T1000 (cell line): ENCODE measurements at regions not wholly inside any gene's neighbourhood (a gene's known extent, or its start where the extent isn't known, plus 50 kb on each side); places are given as distances from the start of the nearest gene placed in this dataset.
A peak's percentile ranks its signal among the peaks of the same experiment; 100 is the strongest.
"Not testable (repeated sequence)": the region's sequence is repeated elsewhere in the genome, so short reads cannot be mapped to it uniquely, and the experiment has no call there.

ENCODE experiments used
- DNase-seq: peaks from one replicate; lab custom pipeline; 2025; ENCODE audit warnings: mixed read lengths; lab: John Stamatoyannopoulos, UW

DNA sequence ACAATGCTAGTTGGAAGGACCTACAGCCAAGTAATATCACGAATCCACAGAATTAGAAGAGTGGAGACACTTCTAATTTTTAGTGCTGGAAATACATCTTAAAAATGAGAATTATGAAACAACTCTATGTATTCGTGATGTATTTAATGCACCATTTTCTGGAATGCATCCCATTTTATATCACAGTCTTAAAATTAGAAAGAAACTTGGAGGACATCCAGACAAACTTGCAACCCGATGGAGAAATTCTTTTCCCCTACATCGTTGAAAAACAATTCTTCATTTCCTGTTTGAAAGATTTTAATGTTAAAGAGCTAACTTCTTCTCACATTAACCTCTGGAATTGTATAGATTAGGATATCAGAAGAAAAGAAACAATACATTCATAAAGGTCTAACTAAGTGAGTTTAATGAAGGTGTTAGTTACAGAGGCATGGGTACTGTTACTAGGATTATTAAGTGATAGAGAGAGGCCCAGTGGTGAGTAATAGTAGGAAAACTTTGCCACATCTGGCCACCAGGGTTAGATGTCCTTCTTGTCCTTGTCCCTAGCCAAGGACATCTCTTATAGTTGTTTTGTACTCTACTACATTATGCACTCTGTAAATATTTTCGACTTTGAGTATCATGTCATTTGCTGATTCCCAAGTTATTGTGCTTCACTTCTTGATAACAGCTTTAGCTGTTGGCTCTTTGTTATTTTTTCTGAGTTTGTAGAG is 502.4 kb upstream of the PTCHD4 start:
- DNase-seq = no peak

DNA sequence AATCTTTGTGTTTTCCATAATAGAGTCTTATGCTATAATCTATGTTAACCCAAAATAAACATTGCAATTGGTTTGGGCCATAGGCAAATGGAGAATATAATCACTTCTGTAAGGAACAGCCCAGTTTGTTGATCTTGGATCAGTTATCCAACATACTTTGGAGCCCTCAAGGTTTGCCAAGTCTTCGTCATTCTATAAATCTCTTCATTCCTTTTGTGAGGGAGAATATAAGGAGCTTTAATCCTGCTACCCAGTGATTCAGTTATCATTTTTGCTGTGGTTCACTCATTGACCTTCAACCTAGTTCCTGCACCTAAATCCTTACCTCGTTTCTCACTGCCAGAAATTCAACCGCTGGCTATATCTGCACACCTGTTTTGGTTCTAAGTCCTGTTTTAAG is 500.3 kb upstream of the PTCHD4 start:
- no peak for DNase-seq

DNA sequence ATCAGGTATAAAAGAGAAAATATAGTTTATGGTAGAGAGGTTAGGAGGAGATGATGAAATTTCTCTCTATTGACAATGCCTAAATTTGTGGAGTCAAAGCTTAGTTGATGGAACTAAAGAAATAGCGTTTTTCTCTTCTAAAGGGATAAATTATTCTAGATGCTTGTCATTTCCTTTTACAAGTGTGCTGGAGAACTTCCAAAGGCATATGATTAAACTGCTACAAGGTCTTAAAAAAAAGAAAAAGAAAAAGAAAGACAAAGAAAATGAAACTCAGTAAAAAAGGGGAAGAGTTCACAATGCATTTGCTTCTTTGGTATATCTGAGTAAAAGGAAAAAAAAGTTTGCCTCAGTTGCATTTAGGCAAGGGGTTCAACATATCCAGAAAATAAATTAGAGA is 499.8 kb upstream of the PTCHD4 start:
- no peak for DNase-seq

DNA sequence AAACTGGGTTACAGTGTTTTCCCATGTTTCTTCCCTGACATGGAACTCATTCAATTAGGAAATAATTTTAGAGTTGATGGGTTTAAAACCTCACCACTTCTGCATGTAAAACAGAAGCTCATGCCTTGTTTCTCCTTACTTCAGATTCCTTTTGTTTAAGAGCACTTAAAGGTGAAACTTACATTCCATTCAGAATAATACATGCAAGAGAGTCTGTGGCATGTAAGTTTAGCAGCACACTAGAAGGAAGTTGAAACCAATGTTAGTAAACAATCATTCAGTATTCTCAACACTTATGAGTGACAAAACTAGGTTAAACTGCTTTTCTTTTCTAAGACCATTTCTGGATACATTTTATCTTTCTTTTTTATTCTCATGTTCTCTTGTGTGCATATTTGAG is 495.6 kb upstream of the PTCHD4 start:
- DNase-seq = no peak

DNA sequence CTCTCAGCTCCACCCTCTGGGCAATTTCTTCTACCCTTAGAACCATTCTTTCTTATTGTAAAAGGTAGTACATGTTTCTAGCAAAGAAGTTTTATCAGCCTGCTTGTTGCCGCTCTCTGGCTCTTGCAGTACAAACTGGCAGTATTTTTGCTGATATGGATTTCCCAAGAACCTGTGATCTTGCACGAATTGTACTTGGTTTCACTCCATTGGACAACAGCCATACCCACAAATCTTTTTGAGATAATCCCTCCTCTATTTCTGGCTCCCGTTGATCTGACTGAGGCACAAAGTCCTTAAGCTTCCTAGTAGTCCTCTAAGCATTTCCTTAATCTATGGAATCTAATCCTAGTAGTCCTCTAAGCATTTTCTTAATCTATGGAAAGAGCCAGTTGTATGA is 487.0 kb upstream of the PTCHD4 start:
- no peak for DNase-seq

DNA sequence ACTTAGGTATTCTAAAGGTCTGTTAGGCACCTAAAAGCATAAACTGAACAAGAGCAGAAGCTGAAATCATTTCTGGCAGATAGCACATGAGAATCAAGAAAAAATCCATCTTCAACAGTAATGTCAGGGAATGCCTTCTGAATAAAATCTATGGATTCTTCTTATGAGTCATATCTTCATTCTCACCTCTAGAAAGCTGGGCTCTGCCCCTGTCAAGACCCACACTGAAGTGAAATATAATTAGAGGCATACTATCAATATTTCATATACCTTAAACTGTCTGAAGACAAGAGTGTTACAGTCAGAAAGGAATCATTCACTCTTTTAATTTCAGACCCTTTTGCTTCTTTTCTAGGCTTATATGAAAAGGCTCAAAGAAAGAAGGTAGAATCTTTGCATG is 485.8 kb upstream of the PTCHD4 start:
- no peak for DNase-seq

DNA sequence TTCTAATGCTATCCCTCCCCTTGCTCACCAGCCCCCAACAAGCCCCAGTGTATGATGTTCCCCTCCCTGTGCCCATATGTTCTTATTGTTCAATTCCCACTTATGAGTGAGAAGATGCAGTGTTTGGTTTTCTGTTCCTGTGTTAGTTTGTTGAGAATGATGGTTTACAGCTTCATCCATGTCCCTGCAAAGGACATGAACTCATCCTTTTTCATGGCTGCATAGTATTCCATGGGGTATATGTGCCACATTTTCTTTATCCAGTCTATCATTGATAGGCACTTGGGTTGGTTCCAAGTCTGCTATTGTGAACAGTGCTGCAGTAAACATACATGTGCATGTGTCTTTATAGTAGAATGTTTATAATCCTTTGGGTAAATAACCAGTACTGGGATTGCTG is 480.2 kb upstream of the PTCHD4 start:
- not testable (repeated sequence) for DNase-seq

DNA sequence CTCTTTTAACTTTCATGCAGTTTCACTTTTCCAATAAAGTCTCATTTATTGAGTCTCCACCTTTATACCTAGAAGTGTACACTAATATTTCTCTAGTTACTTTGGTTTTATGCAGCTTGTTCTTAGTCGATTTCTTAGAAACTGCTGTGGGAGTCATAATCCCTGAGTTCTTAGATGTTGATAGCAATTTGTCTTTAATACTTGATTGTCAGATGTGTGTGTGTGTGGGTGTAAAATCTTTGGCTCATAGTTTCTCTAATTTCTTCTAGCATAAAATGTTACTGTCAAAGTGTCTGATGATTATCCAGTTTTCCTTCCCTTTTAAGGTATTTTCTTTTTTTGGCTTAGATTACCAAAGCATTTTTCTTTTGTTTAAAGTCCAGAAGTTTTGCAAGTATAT is 473.8 kb upstream of the PTCHD4 start:
- DNase-seq = no peak

DNA sequence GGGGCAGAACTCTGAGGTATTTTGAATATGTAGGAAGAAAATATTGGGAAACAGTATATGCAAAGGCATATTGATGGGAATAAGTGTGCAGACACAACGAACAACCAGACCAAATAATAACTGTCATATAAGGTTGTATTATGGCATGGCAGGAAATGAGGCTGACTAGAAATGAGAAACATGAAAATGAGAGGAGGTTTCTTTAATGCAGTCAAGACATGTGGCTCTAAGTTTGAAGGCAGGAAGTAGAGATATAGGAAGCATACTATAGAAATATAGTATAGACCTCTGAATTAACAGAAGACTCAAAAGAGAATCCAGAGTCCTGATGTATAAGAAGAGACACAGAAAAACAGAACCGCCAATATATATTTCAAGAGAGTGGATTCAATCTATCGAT is 459.7 kb upstream of the PTCHD4 start:
- DNase-seq = no peak

DNA sequence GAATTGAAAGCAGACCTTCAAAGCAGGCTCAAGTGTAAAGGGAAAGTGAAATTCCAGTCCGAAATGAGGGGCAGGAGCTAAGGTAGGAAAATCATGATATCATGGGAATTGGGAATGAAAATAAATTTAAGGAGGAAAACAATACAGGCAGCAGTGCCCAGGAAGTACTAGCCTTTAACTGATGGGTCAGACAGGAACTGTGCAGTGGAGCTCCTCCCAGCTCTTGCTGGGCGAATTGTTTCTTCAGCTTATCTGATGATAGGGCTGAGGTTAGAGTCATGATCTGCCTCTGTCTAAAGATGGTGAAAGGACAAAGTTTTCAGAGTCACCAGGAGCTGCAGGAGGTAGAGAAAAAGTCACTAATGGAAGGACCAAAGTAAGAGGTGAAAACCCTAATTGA is 457.9 kb upstream of the PTCHD4 start:
- no peak for DNase-seq

DNA sequence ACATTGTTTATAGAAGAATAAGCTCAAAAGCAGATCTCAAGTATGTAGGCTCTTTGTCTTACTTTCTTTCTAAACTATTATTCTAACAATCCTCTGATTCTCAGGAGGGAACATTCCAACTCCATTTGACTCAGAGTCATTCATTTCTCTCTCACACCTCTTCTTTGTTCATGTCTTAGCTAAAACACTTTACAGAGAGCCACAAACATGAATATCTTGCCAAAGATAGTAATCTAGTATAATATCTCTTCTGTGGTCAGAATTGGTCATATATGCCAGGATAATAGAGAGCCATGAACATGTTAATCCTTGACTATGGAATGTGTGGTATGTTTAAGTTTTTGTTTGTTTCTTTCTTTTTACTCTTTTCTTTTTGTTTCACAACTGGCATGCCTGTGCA is 456.0 kb upstream of the PTCHD4 start:
- DNase-seq = no peak

DNA sequence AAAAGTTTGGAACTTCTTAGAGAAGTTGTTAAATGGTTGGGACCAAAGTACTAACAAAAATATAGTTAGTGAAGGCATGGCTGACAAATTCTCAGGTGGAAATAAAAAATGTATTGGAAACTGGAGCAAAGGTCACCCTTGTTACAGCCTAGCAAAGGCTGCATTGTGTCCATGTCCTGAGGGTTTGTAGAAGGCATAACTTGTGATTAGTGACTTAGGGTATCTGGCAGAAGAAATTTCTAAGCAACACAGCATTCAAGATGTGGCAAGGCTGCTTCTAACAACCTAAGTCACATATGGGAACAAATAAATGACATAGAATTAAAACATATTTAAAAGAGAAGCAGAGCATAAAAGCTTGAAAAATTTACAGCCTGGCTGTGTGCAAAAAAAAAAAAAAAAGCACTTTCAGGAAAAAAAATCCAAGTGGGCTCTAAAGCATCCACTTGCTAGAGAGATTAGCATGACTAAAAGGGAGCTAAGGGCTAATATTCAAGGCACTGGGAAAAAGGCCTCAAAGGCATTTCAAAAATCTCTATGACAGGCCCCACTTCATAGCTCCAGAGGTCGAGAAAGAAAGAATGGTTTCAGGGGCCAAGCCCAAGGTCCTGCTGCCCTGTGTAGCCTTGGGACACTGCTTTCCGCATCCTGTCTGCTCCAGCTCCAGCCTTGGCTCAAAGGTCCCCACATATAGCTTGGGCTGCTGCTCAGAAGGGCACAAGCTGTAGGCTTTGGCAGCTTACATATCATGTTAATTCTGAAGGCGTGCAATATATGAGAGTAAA is 453.2 kb upstream of the PTCHD4 start:
- DNase-seq = no peak

DNA sequence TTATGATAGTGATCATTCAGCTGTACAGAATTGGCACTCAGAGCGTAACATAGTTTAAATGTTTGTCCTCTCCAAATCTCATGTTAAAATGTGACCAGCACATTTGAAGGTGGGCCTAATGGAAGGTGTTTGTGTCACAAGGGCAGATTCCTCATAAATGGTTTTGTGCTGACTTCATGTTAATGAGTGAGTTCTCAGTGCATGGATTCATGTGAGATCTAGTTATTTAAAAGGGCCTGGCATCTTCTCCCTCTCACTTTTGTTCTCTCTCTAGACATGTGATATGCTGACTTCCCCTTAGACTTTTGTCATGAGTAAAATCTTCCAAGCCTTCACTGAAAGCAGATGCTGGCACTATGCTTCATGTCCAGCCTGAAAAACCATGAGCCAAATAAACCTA is 452.4 kb upstream of the PTCHD4 start:
- DNase-seq = no peak

DNA sequence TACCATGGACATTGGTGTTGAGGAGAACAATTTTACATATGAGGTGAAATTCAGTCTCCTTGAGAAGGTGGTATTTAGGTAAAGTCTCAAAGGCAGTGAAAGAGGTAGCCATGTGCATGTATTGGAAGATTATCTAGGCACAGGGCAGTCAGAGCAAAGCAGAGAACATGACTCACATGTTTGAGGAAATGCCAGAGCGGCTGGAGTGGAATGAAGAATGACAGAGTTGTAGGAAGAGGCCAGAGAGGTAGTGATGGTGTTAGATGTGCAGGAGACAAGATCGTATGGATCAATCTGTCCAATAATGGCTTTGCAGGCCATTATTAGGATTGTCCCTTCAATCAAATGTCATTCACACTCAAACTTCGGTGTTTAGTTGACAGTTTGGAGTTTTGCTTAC is 449.4 kb upstream of the PTCHD4 start:
- DNase-seq = no peak

DNA sequence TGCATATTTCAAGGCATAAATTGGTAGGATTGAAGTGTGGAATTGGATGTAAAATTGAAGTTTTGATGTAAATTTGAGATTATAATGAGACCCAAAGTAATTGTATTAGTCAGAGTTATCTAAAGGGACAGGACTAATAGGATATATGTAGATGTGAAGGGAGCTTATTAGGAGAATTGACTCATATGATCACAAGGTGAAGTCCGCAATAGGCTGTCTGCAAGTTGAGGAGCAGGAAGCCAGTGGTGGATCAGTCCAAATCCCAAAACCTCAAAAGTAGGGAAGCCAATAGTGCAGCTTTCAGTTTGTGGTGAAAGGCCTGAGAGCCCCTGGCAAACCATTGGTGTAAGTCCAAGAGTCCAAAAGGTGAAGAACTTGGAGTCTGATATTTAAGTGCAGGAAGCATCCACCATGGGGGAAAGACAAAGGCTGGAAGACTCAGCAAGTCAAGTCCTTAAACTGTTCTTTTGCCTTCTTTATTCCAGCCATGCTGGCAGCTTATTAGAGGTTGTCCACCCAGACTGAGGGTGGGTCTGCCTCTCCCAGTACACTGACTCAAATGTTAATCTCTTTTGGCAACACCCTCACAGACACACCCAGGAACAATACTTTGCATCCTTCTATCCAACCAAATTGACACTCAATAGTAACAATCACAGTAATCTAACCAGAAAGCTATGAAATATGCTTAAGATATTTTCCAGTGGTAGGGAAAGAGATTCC is 442.6 kb upstream of the PTCHD4 start:
- no peak for DNase-seq

DNA sequence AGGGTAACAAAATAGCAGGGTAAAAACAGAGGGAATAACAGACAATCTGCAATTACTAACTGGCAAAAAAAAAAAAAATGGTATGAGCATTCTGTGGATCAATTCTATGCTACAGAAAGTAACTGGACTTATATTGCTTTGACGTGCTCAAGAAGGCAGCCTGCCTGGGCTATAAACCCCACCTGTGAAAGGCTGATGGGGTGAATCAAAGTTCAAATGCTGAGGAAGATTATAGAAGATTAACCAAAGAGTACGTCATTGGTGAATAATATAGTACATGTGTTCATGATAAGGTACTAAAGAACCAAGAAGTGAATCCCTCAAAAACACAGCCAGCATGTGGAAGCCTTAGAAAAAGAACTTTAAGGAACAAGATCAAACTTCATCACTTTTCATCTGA is 441.9 kb upstream of the PTCHD4 start:
- DNase-seq = no peak

DNA sequence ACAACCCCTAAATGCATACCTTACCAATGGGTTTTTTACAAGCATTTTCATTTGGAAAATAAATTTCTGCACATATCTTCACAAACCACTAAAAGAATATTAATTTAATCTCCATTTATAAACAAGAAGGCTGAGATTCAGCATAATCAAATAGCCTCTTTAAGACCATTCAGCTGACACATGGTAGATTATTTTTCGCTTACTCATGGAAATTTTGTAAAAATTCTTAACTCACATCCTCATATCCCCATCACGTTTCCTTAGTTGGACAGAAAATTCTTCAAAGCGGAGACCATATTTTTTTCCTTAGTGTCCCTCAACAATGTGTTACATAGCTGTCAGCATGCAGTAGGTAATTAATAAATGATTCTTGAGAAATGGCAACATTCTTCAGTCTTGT is 439.6 kb upstream of the PTCHD4 start:
- no peak for DNase-seq

DNA sequence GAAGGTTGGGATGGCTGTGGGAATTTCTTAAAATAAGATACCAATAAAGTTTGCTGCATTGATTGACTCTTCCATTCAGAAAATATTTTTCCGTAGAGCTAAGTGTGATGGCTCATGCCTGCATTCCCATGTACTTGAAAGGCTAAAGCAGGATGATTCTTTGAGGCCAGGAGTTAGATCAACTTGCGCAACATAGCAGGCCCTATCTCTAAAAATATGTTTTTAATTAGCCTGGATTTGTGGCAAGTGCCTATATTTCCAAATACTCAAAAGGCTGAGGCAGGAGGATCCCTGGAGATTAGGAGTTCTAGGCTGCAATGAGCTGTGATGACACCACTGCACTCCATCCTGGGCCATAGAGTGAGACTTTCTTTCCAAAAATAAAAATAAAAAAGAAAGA is 431.2 kb upstream of the PTCHD4 start:
- peak; percentile 17 for DNase-seq

DNA sequence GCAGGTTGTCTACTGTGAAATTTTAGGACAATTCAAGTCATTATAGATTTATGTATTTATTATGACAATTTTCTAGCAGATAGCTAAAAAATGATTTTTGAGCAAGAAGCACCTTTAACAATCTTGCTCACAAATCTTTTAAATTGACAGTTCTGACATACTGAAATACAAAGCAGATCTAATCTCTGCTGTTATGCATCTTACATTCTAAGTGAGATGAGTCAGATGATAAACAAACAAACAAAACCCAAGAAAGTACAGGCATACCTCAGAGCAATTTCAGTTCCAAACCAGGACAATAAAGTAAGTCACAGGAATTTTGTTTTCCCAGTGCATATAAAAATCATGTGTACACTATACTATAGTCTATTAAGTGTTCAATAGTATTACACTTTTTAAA is 430.7 kb upstream of the PTCHD4 start:
- no peak for DNase-seq

DNA sequence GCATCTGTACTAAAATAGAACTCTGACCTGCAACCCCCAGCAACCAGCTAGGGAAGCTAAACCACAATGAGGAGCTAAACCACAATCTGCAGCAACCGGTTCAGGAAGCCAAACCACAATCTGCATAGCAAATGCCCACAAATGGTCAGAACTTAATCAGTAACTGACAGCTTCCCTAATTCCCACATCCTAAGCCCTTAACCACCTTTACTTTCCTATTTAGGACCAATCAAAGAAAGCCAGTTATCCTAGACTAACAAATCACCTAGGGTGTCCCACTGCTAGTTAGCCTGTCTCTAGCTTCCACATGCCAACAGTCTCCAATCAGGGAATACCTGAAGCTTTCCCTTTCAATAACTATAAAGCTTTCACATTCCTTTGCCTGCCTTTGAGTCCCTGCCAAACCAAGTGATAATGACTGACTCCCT is 424.6 kb upstream of the PTCHD4 start:
- peak; percentile 14 for DNase-seq

DNA sequence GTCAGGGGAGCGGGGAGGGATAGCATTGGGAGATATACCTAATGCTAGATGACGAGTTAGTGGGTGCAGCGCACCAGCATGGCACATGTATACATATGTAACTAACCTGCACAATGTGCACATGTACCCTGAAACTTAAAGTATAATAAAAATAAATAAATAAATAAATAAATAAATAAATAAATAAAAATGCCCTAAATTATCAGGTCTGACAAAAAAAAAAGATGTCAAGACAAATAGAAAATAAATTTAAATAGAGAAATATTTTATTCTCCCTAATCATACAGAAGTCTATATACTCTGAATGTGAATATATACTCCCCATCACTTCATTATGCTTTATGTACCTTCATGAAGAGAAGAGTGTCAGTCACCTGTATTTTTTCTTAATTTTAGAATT is 420.0 kb upstream of the PTCHD4 start:
- not testable (repeated sequence) for DNase-seq

DNA sequence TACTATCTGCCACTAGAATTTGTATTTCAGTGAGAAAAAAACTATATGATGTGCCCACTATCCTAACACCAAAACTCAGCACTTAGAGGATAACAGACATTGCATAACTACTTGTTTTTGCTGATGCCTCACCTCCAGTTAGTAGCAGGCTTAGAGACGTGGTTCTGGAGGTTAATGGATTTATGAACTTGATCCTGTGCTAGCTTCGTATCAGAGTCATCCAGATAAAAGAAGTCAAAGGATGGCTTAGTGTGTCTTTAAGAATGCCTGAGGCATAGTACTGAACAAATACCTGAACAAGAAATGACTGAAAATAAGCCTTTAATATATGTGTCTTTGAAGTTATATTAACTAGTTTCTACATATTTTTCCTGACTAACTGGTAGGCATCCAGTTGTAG is 414.9 kb upstream of the PTCHD4 start:
- no peak for DNase-seq

DNA sequence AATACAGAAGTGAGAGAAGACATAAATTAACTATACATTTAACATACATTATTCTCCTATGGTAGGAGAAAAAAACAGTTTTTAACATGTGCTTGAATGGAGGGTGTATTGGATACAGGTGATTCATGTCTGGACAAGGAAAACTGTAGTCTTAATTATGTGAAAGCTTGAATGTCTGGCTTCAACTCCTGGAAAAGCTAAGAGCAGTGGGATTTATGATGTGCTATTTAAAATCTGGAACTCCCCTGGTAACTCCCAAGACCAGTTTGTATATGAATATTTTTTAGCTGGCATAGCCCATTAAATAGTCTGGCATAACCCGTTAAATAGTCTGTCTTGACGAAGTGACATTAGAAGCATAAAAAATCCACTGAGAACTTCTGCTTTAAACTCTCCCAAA is 410.0 kb upstream of the PTCHD4 start:
- DNase-seq = no peak
